Fibroblast of villous mesenchyme (primary cell): ENCODE measurements at regions not wholly inside any gene's neighbourhood (a gene's known extent, or its start where the extent isn't known, plus 50 kb on each side); places are given as distances from the start of the nearest gene placed in this dataset.

Experiments used
- DNase-seq: peaks from one replicate; pipeline ENCODE4 v3.0.0-alpha.2; 2010; ENCODE audit warnings: low read depth
- H3K4me3 ChIP-seq: 2 replicates; pipeline ENCODE4 v1.5.1; 2011; ENCODE audit warnings: low read depth, mild to moderate bottlenecking, low read length
- CTCF ChIP-seq: IDR thresholded peaks from 2 replicates; pipeline ENCODE4 v1.5.1; 2012; ENCODE audit warnings: low read depth, mild to moderate bottlenecking, low read length; ENCODE audit not compliant: insufficient read depth

GRCh38 chr1:101356604-101357443, 120.0 kb downstream of the S1PR1 start:
- DNase-seq, result no peak
- H3K4me3 ChIP-seq, result no peak overlapping the region

GRCh38 chr1:101357444-101357986, 120.7 kb downstream of the S1PR1 start:
- peak; percentile 78 for DNase-seq
- peak; percentile 83 for TF ChIP-seq CTCF
- H3K4me3 ChIP-seq, result no peak overlapping the region

More at GRCh38 chr1:101356604-101357443, 120.0 kb downstream of the S1PR1 start:
- no peak for TF ChIP-seq CTCF

- DNase-seq, result no peak
- no peak for TF ChIP-seq CTCF
These were observed 123.7 kb downstream of the S1PR1 start for GRCh38 chr1:101360506-101360905.

DNA sequence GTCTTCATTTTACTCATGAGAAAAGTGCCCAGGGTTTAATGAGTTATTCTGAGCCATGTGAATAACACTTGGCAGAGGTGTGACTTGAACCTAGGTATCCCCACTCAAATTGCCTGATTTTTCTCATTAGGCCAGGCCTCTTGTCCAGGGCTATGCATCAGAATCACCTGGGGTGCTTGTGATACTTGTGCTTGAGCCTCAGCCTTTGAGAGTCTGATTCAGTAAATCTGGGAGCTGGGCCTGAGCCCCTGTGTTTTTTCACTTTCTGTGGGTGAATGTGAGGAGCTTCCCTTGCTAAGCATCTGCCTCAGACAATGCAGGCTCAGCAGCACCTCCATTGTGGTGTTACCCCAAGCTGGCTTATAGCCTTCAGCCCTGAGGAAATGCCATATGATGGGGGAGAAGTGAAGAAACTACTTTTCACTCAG, 127.1 kb downstream of the S1PR1 start:
- no peak for TF ChIP-seq CTCF
- DNase-seq, result no peak
- no peak overlapping the region for H3K4me3 ChIP-seq

More at GRCh38 chr1:101360506-101360905, 123.7 kb downstream of the S1PR1 start:
- H3K4me3 ChIP-seq, result no peak overlapping the region

DNA sequence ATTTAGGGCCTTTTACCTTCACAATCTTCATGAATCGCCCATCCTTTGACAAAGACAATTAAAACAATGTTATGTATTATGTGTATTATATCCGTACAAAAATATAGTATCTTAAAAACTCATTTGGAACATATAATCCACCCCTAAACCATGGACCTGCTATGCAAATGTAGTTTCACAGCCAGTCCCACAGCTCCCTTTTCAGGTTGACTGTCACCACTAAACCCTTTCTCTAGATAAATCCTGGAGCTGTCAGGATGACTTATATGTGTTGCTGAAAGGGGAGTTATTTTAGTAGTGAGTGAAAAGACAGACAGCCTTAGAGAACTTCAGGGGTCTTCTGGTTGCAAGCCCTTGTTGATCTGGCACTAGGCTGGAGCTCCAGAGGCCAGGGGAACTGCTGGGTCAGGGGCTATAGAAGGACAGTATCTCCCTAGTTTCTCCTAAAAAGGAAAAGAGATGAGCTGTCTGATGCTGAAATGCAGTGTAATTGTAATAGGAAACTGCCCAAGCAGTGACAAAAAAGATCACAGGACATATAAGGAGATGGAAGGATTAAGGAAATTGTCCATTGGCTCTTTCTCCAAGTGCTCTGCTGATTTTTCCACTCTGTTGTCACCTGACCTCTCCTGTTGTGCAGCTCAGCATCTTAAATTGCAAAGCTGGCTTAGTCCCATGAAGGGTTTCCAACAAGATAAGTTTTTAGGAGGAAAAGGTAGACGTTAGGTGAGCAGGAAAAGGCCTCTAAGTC, 127.7 kb downstream of the S1PR1 start:
- H3K4me3 ChIP-seq, result no peak overlapping the region
- TF ChIP-seq CTCF, result no peak
- peak; percentile 13 for DNase-seq

- TF ChIP-seq CTCF, result no peak
- DNase-seq, result no peak
- H3K4me3 ChIP-seq, result no peak overlapping the region
These were observed 128.4 kb downstream of the S1PR1 start for GRCh38 chr1:101365186-101365585.
